KG1 (cell line): ENCODE measurements at regions not wholly inside any gene's neighbourhood (a gene's known extent, or its start where the extent isn't known, plus 50 kb on each side); places are given as distances from the start of the nearest gene placed in this dataset.

Source experiments
- DNase-seq: peaks from one replicate; lab custom pipeline; 2025; lab: John Stamatoyannopoulos, UW

DNA sequence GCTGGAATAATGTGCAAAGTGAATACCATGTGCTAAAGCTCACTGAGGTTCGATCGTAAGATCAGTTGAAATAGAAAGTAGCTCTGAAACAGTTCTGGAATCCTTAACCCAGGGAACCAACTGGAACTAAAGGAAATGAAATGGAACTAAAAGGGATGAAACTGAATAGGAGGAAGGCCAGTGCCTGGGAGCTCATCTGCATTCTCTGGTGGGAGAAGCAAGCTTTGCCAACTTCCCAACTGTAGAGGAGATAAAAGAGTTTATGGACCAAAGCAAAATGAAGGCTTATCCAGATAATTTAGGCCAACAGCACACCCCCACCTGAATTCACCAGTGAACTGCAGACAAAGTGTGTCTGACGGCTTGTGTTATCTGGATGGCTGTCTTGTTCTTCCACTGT lies 188.6 kb upstream of the HABP2 start:
- no peak for DNase-seq

DNA sequence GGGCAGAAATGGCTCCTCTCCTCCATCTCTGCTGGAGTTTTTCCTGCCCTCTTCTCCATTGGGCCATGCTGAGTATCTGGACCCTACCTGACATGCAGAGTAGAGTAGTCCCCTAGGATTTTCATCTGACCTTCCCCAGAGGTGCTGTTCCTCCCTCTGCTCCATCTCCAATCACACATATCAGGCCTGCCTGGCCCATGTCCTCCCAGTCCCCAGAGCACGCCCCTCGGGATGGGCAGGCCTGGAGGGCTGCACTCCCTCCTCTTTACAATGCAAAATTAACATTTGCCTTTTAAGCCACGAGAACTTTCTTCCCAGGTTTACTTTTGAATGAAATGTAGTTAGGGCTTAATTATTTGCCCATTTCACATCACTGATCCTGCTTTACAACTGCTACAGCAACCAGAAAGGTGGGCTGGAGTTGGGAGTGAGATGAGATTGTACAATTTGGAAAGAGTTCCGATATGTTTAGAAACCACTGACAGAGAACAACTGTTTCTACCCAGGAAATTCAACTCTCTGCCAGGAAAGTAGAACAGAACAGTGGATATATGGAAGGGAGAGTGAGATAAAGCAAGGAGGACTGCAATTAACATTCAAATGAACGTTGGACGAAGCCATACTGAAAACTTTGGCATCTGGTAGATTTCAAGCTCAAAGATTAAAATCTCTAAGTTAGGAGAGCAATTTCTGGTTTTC lies 184.0 kb upstream of the HABP2 start:
- no peak for DNase-seq

DNA sequence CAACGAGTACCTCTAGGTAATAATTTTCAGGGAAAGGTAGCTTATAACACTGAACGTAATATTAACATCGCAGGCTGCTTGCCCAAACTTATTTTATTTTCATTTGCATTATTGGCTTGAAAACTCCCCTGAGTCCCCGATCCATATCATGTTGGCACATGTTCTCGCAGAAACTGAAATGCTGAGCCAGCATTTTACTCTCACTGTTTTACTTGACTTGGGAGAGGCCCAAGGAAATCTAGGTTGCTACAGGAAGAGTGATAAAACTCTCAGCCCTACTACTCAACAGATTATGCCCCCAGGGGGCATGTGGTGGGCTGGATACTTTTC lies 183.5 kb upstream of the HABP2 start:
- DNase-seq, result no peak

DNA sequence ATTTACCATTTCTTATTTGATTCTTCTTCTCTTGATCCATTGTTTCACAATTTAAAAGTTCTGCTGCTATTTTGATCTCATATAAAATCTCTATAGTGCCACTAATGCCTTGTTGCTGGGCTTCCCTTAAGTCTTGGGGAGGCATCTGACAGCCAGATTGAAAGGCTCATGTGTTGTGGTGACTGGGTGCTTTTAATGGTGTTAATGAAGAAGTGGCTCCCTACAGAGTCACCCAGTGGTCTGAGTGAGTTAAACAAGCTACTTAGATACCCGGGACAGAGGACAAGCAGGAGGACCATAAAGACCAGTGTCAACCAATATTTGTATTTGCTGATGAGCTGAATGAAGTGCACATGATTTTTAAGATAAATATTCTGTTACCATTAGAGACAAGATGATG lies 176.4 kb upstream of the HABP2 start:
- no peak for DNase-seq

DNA sequence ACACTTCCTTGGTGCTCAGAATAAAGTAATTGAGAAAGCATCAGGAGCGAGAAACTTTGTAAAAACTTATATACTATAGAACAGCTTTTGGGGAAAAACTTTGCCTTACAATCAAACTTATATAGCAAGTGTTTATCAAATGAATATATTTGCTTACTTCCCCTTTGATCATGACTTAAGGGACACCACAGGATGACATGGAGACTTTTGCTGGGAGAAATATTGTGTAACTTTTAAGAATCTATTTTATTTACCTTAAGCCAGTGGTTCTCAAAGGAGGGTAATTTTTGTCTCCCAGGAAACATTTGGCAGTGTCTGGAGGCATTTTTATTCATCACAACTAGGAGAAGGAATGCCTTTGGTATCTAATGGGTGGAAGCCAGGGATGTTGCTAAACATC lies 173.8 kb upstream of the HABP2 start:
- no peak for DNase-seq

DNA sequence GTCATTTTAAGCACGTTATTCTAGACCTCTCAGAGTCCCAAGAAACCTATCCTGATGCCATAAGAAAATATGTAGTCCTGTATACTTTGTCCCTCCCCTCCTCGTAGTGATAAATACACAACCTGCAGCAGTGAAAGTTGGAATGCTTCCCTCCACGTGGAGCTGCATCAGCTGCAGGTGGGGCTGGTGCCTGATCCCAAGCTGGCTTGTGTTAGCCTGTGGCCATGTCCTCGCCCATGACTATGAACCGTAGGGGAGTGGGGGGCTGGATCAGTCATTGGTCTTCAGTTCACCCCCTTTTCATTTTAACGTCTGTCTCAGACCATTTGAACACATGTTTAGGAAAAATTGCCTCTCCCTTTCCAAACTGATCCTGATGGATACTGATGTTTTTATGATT lies 171.4 kb upstream of the HABP2 start:
- no peak for DNase-seq

DNA sequence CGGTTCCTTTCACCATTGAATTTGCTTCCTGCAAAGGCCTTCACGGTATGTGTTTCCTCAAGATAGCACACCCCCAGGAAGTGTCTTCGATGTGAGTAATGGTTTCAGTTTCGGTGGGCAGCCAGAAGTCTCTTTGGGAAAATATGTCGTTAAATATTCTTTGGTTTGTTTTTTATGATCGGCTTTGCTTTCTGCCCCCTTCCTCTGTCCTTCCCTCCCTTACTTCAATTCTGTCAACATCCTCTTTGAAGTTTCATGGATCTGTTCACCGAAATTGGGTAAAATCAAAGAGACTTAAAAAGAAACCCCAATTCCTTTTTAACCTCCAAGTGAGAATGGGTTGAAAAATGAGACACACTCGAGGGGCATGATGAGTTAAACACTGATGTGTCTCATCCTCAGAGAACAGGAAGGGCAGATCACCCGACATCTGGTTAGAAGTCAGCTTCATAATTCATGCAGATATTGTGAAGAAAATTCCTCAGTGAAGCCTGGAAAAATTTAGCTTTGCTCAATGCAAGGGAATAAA lies 170.8 kb upstream of the HABP2 start:
- peak; percentile 79 for DNase-seq

GRCh38 chr10:113382691-113383090 lies 170.2 kb upstream of the HABP2 start:
- DNase-seq, result peak; percentile 49

DNA sequence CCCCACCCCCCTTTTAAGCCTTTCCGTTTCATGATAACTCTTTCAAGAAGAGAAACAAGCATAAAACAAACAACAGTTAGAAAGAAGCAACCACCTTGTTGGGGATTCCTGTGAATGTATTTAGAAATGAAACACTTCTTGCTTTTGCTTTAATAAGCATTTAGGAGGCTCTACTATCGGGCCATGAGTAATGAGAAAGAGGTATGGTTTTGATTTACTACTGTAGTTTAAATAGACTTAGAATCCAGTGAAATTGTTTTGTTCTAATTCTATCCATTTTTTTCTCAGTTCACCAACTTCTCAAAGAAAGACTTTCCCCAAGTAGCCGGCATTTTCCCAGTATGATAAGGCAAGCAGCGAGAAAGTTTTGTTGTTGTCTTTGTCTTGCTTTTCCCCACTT lies 168.7 kb upstream of the HABP2 start:
- DNase-seq, result no peak

DNA sequence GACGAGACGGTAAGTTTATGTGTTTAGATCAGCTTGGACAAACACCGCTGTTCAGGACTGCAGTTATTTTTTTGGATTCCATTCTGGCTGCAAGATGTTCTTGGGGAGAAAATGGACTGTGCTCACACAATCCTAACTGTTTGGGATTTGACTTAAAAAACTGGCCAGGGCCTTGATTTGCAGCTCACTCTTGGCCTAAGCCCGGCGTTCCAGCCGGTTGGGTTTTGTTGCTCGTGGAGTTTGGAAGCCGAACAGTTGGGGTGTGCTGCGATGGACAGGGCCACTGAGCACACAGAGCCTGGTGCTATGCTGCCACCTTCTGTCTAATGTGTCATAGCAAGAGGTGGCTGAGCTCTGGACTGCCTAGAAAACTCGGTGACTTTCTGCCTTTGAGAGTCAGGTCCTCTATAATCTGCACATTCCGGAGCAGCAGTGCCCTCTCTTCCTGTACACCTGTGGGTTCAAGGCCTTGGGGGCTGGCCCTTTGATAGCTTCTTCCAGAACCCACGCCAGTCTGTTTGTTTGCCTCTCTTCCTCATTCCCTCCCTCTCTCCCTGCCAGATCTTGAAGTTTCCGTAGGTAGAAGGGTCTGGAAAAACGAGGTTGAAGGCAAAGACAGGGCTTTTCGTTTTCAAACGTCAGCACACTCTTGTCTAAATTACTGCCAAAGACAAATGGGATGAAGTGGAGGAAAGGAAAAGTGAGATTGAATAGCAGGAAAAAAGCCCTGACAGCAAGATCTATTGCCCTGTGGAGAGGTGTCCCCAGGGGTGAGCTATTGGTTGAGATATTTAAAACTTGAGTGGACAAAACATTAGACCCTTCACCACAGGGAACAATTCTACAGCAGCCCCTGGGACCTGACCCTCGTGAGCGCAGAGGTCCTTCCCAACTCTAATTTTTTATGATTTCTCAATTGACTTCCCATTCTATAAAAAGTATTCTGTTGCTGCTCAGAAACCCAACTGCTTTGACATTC lies 167.5 kb upstream of the HABP2 start:
- peak; percentile 77 for DNase-seq

DNA sequence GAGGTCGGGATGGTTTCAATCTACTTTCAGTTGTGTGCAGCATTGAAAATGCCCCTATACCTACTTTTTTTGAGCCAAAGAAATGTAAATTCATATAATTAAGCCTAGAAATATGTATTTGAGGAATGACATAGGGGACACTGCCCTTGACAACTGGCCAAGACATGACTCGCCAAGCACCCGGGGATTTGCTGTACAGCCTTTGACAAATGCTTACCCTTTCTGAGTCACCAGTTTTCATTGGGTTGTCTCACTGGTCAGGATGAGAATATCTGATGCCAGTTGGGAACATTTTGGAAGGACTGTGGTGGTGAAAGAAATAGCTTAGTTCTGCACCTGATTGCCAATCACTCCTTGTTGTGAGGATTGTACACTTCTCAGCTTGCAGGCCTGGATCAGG lies 166.8 kb upstream of the HABP2 start:
- no peak for DNase-seq

- no peak for DNase-seq
These were observed 162.9 kb upstream of the HABP2 start for GRCh38 chr10:113389969-113390368.

DNA sequence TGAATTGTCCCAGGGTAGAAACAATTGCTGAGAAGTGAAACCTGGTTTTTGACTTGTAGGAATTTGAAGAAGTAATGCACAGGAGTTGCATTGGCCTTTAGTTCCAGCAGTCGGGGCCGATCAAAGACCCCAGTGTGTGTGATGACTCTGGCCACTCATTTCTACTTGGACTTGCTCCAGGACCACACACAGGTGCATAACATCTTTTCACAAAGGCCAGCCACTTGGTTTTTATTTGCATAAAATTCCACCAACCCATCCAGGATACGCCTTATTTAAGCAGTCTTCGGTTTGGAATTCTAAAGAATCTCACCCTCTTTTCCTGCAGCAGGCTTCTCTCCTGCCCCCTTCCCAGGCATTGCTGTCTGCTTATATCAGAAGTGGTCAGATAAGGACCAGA lies 162.0 kb upstream of the HABP2 start:
- no peak for DNase-seq

DNA sequence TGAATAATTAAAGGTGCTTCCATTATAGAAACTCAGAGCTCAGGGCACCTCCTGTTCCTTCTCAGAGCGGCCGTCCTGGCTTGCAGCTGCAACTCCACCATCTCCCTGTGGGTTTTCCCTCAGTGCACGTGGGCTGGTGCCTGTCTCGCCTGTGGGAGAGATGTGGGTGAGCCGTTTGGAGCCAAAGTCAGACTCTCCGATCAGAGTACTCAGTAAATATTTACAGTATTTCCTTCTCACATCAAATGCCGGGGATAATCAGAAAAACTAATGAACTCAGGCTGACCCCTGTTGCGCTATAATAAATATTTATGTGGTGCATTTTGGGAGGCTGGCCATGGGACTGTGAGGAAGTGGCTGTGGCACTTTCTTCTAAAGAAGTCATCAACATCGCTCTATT lies 155.8 kb upstream of the HABP2 start:
- no peak for DNase-seq

DNA sequence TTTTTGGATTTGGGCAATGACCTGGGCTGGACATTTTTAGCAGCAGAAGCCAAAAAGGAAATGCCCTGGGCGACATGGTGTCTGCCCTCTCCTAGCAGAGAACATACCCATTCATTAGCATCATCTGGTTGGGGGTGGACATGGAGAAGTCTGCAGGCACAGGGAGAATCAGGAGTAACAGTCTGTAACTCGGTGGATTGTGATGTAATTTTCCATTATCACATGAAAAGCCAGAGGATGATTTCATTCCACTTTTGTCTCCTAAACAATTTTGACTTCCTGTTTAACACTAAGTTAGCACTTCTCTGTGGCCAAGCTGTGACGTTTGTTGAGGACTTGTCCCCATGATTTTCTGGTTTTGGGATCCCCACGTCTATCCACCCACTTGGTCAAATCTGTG lies 153.8 kb upstream of the HABP2 start:
- DNase-seq, result no peak

- no peak for DNase-seq
These were observed 150.3 kb upstream of the HABP2 start for GRCh38 chr10:113402602-113403001.

GRCh38 chr10:113407218-113407617 lies 145.6 kb upstream of the HABP2 start:
- no peak for DNase-seq

GRCh38 chr10:113409175-113409574 lies 143.7 kb upstream of the HABP2 start:
- DNase-seq, result no peak

- no peak for DNase-seq
These were observed 142.2 kb upstream of the HABP2 start for GRCh38 chr10:113410618-113411017.

- DNase-seq, result no peak
These were observed 141.4 kb upstream of the HABP2 start for GRCh38 chr10:113411456-113411855.

- DNase-seq, result no peak
These were observed 140.7 kb upstream of the HABP2 start for GRCh38 chr10:113412161-113412560.

DNA sequence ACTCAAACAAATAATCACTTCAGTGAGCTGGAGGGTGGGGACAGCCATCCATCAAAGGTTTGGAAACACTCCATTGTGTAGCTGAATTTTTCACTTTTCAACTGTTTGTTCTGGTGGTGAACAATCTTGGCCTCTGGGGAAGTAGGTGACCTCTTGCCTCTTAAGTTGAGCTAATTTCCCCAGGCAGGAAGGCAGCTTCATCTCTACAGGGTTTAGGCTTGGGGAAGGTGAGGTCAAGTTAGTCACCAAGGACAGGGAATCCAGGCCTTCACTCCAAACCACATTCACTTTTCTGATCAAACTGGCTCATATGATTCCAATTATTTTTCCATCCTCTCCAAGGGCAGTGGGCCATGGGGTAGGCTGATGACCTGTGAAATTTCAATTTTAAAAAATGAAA lies 138.3 kb upstream of the HABP2 start:
- DNase-seq, result no peak

DNA sequence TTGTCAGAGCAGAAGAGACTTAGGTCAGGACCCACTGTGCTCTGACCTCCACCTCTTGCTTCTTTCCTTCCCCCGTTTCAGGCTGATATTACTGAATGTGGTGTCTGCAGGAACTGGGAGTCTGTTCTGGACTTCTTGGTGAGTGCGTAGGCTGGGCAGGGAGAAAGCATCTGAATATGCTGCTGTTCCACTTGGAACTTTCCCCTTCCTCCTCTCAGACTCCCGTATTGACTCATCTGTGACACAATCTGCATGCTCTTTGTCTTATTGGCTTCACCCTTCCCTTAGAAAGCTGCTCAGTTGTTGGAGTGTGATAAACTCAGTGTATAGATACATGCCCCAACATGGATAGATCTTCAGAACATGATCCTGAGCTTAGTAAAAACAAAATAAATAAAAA lies 137.6 kb upstream of the HABP2 start:
- no peak for DNase-seq
